SK-N-SH (cell line): ENCODE measurements at regions not wholly inside any gene's neighbourhood (a gene's known extent, or its start where the extent isn't known, plus 50 kb on each side); places are given as distances from the start of the nearest gene placed in this dataset.

Source experiments
- CTCF ChIA-PET: fragments of 300-600, 350-600 bp; formaldehyde crosslinking; extraction: SDS; loops from one replicate; lab custom pipeline; 2021; lab: Yijun Ruan, JAX
- POLR2A ChIA-PET: fragments of 350-600 bp; sonication (Branson Sonifier 250); formaldehyde crosslinking; extraction: SDS; loops from one replicate; lab custom pipeline; 2020; ENCODE audit warnings: antibody characterized with exemption, inconsistent platforms; lab: Yijun Ruan, JAX
- DNase-seq: peaks from one replicate; pipeline ENCODE4 v3.0.0; 2012
- H2AFZ ChIP-seq: fragments of 200-600 bp; sonication (generic); 2 replicates; pipeline ENCODE4 v1.8.1; 2016; ENCODE audit warnings: antibody characterized with exemption, mild to moderate bottlenecking, low read depth
- H3F3A ChIP-seq: fragments of 200-600 bp; sonication (generic); replicated peaks from 2 replicates; pipeline ENCODE3; 2016; ENCODE audit warnings: antibody characterized with exemption, mild to moderate bottlenecking; ENCODE audit not compliant: insufficient read depth
- H3K27ac ChIP-seq, 2 experiments: fragments of 200-500 bp in 1 of 2; fragments of 200-600 bp in 1 of 2; sonication (Bioruptor generic) in 1 of 2; sonication (generic), shearing (Covaris generic) in 1 of 2; 2 replicates each; pipeline versions ENCODE4 v1.5.1 to v1.6.1; 2014 to 2016; ENCODE audit warnings: low read depth in 2 of 2, inconsistent platforms in 1 of 2, low read length in 1 of 2, mild to moderate bottlenecking in 1 of 2, mixed read lengths in 1 of 2
- H3K27me3 ChIP-seq: fragments of 200-600 bp; sonication (generic), shearing (Covaris generic); 2 replicates; pipeline ENCODE4 v1.6.1; 2016; ENCODE audit warnings: mixed run types; ENCODE audit not compliant: insufficient read depth
- H3K36me3 ChIP-seq, 2 experiments: fragments of 200-500 bp in 1 of 2; fragments of 200-600 bp in 1 of 2; sonication (Bioruptor generic) in 1 of 2; sonication (generic) in 1 of 2; replicated peaks in 1 of 2; 2 replicates each; pipeline versions ENCODE3 to v1.5.1; 2014 to 2016; ENCODE audit warnings: low read length in 1 of 2, mild to moderate bottlenecking in 1 of 2; ENCODE audit not compliant: insufficient read depth in 2 of 2, control insufficient read depth in 1 of 2
- H3K4me1 ChIP-seq, 2 experiments: fragments of 200-500 bp in 1 of 2; fragments of 200-600 bp in 1 of 2; sonication (Bioruptor generic) in 1 of 2; sonication (generic), shearing (Covaris generic) in 1 of 2; 2 replicates each; pipeline versions ENCODE4 v1.5.1 to v1.6.1; 2014 to 2016; ENCODE audit warnings: low read depth in 1 of 2, low read length in 1 of 2, mixed run types in 1 of 2; ENCODE audit not compliant: insufficient read depth in 2 of 2, control insufficient read depth in 1 of 2
- H3K4me2 ChIP-seq: fragments of 200-600 bp; sonication (generic), shearing (Covaris generic); 2 replicates; pipeline ENCODE4 v1.6.1; 2017; ENCODE audit warnings: mixed run types
- H3K4me3 ChIP-seq, 2 experiments: fragments of 200-500 bp in 1 of 2; fragments of 200-600 bp in 1 of 2; sonication (Bioruptor generic) in 1 of 2; sonication (generic), shearing (Covaris generic) in 1 of 2; 2 replicates each; pipeline versions ENCODE4 v1.5.1 to v1.8.1; 2014 to 2016; ENCODE audit warnings: low read depth in 2 of 2, inconsistent platforms in 1 of 2, low read length in 1 of 2, mild to moderate bottlenecking in 1 of 2, mixed read lengths in 1 of 2, moderate library complexity in 1 of 2
- H3K79me2 ChIP-seq: fragments of 200-600 bp; sonication (generic); 2 replicates; pipeline ENCODE4 v1.8.1; 2017; ENCODE audit warnings: mild to moderate bottlenecking; ENCODE audit not compliant: insufficient read depth
- H3K9ac ChIP-seq: fragments of 200-600 bp; sonication (generic); 2 replicates; pipeline ENCODE4 v1.6.1; 2017; ENCODE audit warnings: mixed run types
- H3K9me2 ChIP-seq: fragments of 200-600 bp; sonication (generic); 2 replicates; pipeline ENCODE4 v1.6.1; 2017; ENCODE audit warnings: mixed run types
- H3K9me3 ChIP-seq: fragments of 200-600 bp; sonication (generic); 2 replicates; pipeline ENCODE4 v1.6.1; 2017; ENCODE audit warnings: mixed run types, mild to moderate bottlenecking, moderate library complexity
- H4K20me1 ChIP-seq: fragments of 200-600 bp; sonication (generic); 2 replicates; pipeline ENCODE4 v1.6.1; 2017; ENCODE audit warnings: mild to moderate bottlenecking, mixed run types; ENCODE audit not compliant: insufficient read depth
- ELF1 ChIP-seq: IDR thresholded peaks from 2 replicates; pipeline ENCODE4 v1.4.0; 2012
- FOXM1 ChIP-seq: IDR thresholded peaks from 2 replicates; pipeline ENCODE4 v1.4.0; 2012; ENCODE audit warnings: low read depth, mild to moderate bottlenecking
- NRF1 ChIP-seq: IDR thresholded peaks from 2 replicates; pipeline ENCODE4 v1.6.1; 2012; ENCODE audit warnings: low read depth, mild to moderate bottlenecking, low read length
- TCF12 ChIP-seq: IDR thresholded peaks from 2 replicates; pipeline ENCODE4 v1.4.0; 2012
- WGBS: methylation state at CpG from one replicate; pipeline ENCODE4 v1.1.6; 2017; ENCODE audit warnings: low lambda C conversion rate; 5-methylcytosine and 5-hydroxymethylcytosine counted together
- TF ChIP-seq, protein P1 (sequence below): IDR thresholded peaks from 2 replicates; pipeline ENCODE4 v1.4.0; 2012; ENCODE audit warnings: low read depth, borderline replicate concordance
- TF ChIP-seq, protein P2 (sequence below): fragments of 150-350 bp; IDR thresholded peaks from 2 replicates; pipeline ENCODE4 v1.6.1; 2017; ENCODE audit warnings: antibody characterized with exemption, low read length, low read depth, borderline replicate concordance

DNA sequence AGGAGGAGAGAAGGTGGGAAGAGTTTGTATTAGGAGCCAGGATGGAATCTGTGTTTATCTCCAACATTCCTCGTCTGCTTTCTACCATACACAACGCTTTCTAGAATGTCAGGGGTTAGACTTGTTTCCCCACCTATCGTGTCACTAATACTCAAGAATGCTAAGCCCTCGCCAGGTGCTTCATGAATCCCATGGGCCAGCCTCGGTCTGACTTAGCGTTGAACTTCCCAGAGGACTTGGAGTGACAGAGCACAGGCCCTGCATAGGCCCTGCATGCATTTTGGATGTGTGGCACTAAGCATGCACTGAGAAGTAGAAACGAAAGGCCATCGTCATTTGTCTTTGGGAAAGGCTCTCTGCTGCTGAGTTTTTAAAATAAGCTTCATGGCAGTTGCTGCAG lies 328.7 kb downstream of the NSG2 start (continued):
- no peak for TF ChIP-seq TCF12
- TF ChIP-seq, all 33 proteins: peak for 0

DNA sequence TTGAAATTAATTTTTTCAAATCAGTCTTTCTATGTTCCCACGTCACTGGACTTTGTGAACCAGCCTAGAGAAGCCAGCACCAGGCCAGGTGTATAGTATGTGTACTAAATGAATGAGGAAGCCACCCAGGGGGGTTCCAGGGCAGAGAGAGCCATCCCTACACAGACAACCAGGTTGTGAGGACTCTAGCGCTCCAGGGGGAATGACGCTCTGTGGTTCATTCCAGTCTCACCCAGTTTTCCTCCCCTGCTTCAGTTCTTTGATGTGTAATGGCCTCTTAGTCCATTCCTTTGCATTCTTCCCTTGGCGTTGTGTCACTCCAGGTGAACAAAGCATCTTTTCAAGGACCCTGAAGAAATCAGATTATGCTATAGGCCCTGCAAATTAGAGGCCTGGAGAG lies 330.6 kb downstream of the NSG2 start:
- POLR2A ChIA-PET = no interaction called here
- Histone ChIP-seq H3K9ac (no peak overlapping the region), H2AFZ (no peak overlapping the region), H3K4me3 (no peak overlapping the region), H3K27me3 (no peaks in the 10 kb centered on the region), H3K79me2 (no peaks in the 10 kb centered on the region), H3K4me2 (no peak overlapping the region), H3K27ac (no peak overlapping the region), H3K36me3 (no peaks in the 10 kb centered on the region), H3F3A (peaks cover 16% of the 10 kb centered on the region), H3K9me2 (no peaks in the 10 kb centered on the region), H3K9me3 (no peaks in the 10 kb centered on the region), H3K4me1 (peaks cover 8 to 14% of the 10 kb centered on the region in 2 experiments), H4K20me1 (no peaks in the 10 kb centered on the region)
- DNase-seq = no peak
- WGBS = 76% methylated on average over 4 of the region's 4 CpGs
- CTCF ChIA-PET = interaction anchor here (1.8 kb wide), 1 partner anchor 59 kb away, joined by 4 read pairs; no protein-coding TSS in a partner anchor
- TF ChIP-seq, protein P1, sequence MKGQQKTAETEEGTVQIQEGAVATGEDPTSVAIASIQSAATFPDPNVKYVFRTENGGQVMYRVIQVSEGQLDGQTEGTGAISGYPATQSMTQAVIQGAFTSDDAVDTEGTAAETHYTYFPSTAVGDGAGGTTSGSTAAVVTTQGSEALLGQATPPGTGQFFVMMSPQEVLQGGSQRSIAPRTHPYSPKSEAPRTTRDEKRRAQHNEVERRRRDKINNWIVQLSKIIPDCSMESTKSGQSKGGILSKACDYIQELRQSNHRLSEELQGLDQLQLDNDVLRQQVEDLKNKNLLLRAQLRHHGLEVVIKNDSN = no peak
- TF ChIP-seq, all 33 proteins: peak for 0

DNA sequence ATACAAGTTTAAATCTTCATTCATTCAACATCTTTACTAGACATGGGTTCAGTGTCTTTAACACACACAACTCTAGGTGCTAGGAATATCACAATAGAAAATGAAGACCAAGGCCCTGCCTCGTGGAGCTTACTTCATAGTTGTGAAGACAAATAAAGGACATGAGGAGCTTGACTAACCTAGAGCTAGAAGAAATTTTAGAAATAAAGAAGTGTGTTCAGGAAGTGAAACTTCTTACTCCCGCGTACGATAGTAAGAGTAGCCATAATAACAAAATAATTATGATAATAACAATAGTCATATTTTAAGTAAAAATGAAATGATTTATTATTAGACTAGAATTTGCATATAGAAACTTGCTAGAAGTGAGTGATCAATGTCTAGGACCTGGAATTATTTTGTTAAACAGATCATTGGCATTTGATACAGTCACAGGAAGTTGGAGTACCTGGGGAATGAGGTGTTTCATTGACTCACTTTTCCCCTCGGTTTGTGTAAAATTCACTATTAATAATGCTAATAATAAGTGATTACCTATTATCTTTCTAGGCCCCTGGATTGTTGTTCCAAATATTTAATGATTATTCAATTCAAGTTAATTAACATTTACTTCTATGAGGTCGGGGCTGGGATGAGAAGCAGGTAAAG lies 331.3 kb downstream of the NSG2 start:
- no peak for TF ChIP-seq ELF1
- no peak for TF ChIP-seq FOXM1
- TF ChIP-seq, protein P1 = no peak
- TF ChIP-seq NRF1 = no peak
- TF ChIP-seq, protein P2, sequence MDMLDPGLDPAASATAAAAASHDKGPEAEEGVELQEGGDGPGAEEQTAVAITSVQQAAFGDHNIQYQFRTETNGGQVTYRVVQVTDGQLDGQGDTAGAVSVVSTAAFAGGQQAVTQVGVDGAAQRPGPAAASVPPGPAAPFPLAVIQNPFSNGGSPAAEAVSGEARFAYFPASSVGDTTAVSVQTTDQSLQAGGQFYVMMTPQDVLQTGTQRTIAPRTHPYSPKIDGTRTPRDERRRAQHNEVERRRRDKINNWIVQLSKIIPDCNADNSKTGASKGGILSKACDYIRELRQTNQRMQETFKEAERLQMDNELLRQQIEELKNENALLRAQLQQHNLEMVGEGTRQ = no peak
- Histone ChIP-seq H3K79me2 (no peaks in the 10 kb centered on the region), H3K4me1 (peaks cover under 1 to 7% of the 10 kb centered on the region in 2 experiments; a peak in 3 of 4 replicates), H3K4me2 (no peak overlapping the region), H3K9ac (no peak overlapping the region), H2AFZ (no peak overlapping the region), H3K4me3 (no peak overlapping the region), H3K9me2 (no peaks in the 10 kb centered on the region), H4K20me1 (no peaks in the 10 kb centered on the region), H3K27me3 (no peaks in the 10 kb centered on the region), H3K27ac (no peak overlapping the region), H3K36me3 (no peaks in the 10 kb centered on the region), H3F3A (peaks cover 8% of the 10 kb centered on the region), H3K9me3 (no peaks in the 10 kb centered on the region)
- ChIA-PET CTCF (no interaction called here), POLR2A (no interaction called here)
- WGBS = 62% methylated on average over 6 of the region's 6 CpGs
- no peak for DNase-seq
